GM21786 (cell line): ENCODE measurements at regions not wholly inside any gene's neighbourhood (a gene's known extent, or its start where the extent isn't known, plus 50 kb on each side); places are given as distances from the start of the nearest gene placed in this dataset.
"Not testable (repeated sequence)": the region's sequence is repeated elsewhere in the genome, so short reads cannot be mapped to it uniquely, and the experiment has no call there.

ENCODE experiments used
- ATAC-seq: cut with Tn5 transposase; IDR thresholded peaks from one replicate; pipeline ENCODE4 v1.9.1; 2021; ENCODE audit not compliant: unreplicated experiment

DNA sequence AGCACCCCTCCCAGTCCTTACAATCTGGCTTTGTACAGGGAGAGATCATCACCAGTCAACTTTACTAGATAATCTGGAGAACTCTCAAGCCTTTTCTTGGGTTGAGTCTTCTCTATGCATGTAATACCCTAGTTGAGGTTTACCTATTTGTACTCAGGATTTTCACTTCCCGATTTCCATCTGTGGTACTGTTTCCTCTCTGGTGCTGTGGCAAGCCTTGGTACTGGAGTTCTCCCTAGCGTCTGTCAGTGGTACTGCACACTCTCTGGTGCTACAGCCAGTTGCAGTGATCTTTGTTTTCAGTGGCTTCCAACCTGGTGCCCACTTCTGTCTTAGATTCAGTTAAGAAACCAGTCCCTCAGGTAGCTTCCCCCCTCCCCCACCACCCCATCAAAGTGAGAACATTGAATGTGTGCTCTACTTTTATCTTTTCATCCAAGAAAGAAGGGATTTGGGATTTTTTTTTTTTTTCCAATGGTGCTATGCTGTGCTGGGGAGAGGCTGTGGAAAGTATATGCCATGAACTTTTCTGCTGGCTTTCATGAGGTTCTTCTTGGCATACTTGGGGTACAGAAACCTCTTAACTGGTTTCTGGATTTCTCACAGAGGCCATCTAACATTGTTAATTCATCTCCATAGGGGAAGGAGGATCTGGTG lies 69.4 kb upstream of the EVL start:
- ATAC-seq: peak; percentile 100

DNA sequence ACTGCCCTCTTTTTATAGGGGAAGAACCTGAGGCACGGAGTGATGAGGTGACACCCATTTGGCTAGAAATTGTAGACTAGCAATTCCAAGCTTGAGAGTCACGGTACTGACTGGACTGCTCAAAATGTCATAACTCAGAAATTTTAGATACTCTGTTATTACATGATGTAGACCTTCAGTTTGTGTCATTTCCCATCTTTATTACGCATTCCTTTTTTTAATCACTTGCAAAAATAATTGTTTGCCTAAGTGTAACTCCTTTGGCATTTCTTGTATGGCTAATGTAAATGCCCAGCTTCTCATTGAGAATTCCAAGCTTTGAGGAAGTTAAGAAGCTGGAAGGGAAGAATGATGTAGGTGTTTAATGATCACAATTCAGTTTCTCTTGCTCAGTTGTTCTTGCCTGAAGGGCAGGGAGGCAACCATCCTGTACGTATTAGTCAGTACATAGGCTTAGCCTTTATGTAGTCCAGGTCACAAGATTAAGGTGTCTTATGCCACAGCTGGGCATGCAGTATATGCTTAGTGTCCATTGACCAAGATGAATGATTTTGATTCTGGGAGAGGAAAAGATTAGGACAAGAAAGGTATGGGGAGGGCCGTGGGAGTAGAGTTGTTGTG lies 68.2 kb upstream of the EVL start:
- ATAC-seq: no peak

DNA sequence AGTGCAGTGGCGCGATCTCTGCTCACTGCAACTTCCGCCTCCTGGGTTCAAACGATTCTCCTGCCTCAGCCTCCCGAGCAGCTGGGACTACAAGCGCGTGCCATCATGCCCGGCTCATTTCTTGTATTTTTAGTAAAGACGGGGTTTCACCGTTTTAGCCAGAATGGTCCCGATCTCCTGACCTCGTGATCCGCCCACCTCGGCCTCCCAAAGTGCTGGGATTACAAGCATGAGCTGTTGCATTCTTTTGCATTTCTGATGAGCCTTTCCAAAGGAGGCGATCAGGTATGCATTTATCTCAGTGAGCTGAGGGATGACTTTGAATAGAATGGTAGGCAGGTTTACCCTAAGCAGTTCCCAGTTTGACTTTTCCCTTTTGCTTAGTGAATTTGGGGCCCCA lies 64.8 kb upstream of the EVL start:
- not testable (repeated sequence) for ATAC-seq

DNA sequence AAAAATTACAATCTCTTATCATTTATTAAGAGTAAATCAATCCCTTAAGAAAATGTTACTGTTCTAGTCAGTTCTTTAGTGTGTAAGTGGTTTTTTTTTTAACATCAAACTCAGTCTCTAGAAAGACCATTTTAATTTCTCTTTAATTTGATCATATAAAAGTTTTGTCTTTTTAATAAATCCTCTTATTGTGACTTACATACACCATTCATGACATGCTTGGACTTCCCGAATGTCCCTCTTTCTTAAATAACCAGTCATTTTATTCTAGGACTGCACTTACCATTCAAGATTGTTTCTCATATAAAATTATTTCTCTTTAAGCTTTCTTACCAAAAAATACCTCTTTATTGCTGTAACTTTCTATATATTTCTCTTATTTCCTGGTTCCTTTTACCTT lies 60.8 kb upstream of the EVL start:
- no peak for ATAC-seq

DNA sequence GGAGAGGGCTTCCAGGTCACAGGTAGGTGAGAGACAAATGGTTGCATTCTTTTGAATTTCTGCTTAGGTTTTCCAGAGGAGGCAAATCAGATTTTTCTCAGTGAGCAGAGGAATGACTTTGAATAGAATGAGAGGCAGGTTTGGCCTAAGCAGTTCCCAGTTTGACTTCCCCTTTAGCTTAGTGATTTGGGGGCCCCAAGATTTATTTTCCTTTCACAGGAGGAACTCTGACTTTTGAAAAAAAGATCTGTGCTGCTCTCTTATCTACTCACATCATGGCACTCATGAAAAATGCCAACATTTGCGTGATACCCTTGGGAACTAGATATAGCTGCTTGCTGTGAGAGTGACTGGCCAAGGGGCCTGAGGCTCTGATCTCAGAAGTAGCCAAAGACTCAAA lies 58.0 kb upstream of the EVL start:
- ATAC-seq: no peak

DNA sequence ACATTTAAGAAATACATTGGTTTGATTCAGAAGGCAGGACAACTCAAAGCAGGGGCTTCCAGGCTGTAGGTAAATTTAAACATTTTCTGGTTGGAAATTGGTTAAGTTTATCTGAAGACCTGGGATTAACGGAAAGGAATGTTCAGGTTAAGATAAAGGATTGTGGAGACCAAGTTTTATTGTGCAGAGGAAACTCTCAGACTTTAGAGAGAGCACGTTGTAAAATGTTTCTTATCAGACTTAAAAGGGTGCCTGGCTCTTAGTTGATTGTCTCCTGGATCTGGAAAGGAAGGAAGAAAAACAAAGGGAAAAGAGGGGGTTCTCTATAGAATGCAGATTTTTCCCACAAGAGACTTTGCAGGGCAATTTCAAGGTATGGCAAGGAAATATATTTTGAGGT lies 55.4 kb upstream of the EVL start:
- not testable (repeated sequence) for ATAC-seq

DNA sequence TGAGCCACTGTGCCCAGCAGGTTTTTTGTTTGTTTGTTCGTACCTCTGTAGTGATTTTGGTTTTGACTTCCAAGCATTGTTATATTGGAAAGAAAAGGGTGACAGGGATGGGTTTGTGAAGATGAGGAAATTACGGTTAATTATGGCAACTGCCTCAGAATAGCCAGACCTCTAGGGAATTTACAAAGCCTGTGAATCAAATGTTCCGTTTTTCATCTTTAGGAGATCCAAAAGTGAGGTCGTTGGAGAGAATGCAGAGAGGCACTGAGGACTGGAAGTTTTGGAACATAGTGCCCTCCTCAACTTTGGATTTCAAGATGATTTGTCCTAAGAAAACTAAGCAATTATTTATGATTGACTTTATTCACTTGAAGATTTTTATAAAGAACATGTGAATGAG lies 54.5 kb upstream of the EVL start:
- ATAC-seq: no peak

DNA sequence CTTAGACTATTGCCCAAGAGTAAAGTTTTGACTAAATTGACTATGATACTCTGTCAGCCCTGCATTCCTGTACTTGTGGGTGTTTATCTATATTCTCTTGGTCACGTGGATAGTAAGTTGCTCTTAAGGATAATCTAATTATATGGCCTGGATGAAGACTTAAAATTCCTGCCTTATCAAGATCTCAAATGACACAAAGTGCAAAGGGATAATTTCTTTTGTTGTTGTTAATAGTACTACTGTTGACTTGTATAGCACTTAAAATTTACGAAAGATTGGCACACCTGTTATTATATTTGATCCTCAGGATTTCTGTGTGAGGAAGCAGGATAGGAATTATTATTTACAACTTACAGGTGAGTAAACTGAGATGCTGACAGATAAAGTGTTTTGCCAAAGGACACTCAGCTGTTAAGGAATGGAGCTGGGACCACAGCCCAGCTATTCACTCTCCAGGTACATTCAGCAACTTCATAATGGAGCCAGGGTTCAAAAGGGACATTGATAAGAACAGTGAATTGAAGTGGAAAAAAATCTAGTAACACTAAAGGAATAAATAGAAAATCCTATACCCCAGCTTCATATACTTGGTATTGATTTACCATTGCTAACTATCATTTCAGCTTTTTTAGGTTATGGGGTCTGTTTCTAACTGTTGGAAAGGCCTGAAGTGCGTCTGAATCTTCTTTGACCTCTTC lies 53.4 kb upstream of the EVL start:
- ATAC-seq: no peak

DNA sequence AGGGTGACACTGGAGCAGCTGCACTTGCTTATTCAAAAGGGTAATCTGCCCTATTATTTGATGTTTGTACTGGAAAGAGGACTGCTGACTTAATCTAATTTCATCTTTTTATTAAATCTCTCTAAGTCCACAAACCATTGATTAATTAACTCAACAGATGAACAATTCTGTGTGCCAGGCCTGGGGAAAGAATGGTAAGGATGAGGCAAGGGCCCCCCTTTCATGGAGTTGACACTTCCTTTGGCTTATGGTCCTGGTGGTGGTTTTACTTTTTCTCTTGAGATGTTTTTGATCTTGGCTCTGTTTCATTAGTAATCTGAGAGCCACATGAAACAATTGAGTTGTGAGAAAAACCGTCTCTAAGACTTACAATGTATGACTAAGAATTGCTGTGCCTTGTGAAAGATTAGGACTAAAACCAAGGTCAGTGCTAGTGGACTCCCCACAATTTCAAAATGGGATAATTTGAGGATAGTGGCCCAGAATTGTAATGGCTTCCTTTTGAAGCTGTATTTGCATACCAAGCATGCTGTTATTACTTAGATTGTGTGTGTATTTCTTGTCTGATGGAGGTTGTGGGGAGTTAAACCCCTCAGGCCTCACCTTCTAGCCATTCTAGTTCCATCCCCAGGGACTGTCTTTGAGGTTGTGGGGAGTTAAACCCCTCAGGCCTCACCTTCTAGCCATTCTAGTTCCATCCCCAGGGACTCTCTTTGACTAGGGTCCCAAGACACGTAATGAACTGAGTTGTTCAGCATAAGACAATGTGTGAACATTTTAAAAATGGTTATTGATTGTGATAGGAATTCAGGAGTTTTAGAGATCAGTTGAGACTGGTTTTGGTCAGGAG lies 52.5 kb upstream of the EVL start:
- ATAC-seq: no peak

DNA sequence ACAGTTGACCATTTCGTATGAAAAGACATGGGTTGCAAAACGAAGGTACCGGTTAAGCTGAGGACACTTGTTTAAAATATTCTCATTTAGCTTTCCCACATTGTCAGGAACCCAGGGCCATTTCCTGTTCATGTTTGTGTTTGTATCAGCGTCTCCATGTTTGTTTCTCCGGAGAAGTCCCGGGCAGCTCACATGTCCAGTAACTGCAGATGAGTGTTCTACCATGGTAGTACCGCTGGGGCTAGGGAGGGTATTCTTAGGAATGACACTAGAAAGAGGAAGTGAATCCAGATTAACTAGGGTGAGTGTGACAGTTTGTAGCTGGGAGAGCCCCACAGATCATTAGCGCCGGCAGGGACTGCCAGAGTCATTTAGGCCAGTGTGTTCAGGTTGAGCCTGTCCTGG lies 50.0 kb upstream of the EVL start:
- ATAC-seq: peak; percentile 95
